Astrocyte (in vitro differentiated cells and primary cell): ENCODE measurements at regions not wholly inside any gene's neighbourhood (a gene's known extent, or its start where the extent isn't known, plus 50 kb on each side); places are given as distances from the start of the nearest gene placed in this dataset.
A peak's percentile ranks its signal among the peaks of the same experiment; 100 is the strongest.

Experiments used
- DNase-seq: peaks from one replicate; pipeline ENCODE4 v3.0.0-alpha.2; 2010; ENCODE audit warnings: low read depth
- FAIRE-seq: peaks from 2 replicates; lab custom pipeline; 2011; peaks lifted over from hg19 to GRCh38; lab: Jason Lieb, UNC
- H2AFZ ChIP-seq: 2 replicates; pipeline ENCODE4 v1.6.0; 2012; ENCODE audit warnings: low read depth, low read length, inconsistent platforms
- H3K27ac ChIP-seq: 2 replicates; pipeline ENCODE4 v1.5.1; 2011; ENCODE audit warnings: low read depth, low read length, inconsistent platforms
- H3K27me3 ChIP-seq: 2 replicates; pipeline ENCODE4 v1.6.0; 2011; ENCODE audit warnings: low read length, inconsistent platforms; ENCODE audit not compliant: insufficient read depth
- H3K36me3 ChIP-seq: 2 replicates; pipeline ENCODE4 v1.5.1; 2011; ENCODE audit warnings: low read length, inconsistent platforms; ENCODE audit not compliant: insufficient read depth
- H3K4me1 ChIP-seq: 2 replicates; pipeline ENCODE4 v1.5.1; 2011; ENCODE audit warnings: low read length, inconsistent platforms; ENCODE audit not compliant: insufficient read depth
- H3K4me2 ChIP-seq: 2 replicates; pipeline ENCODE4 v1.6.0; 2012; ENCODE audit warnings: low read length, inconsistent platforms
- H3K4me3 ChIP-seq: 2 replicates; pipeline ENCODE4 v1.5.1; 2011; ENCODE audit warnings: low read depth, mild to moderate bottlenecking, low read length, inconsistent platforms; ENCODE audit not compliant: insufficient read depth
- H3K79me2 ChIP-seq: 2 replicates; pipeline ENCODE4 v1.6.0; 2012; ENCODE audit warnings: mild to moderate bottlenecking, low read length, inconsistent platforms; ENCODE audit not compliant: insufficient read depth
- H3K9ac ChIP-seq: 2 replicates; pipeline ENCODE4 v1.6.0; 2012; ENCODE audit warnings: mild to moderate bottlenecking, low read length, inconsistent platforms
- H3K9me3 ChIP-seq: 2 replicates; pipeline ENCODE4 v1.5.1; 2012; ENCODE audit warnings: low read depth, mild to moderate bottlenecking, low read length, inconsistent platforms; ENCODE audit not compliant: insufficient read depth
- H4K20me1 ChIP-seq: 2 replicates; pipeline ENCODE4 v1.6.0; 2012; ENCODE audit warnings: low read length, inconsistent platforms; ENCODE audit not compliant: insufficient read depth
- H3K27ac Mint-ChIP-seq: one replicate; pipeline ENCODE4 v1.8.0; 2021; ENCODE audit warnings: mild to moderate bottlenecking, mixed read lengths; ENCODE audit not compliant: unreplicated experiment
- H3K27me3 Mint-ChIP-seq: one replicate; pipeline ENCODE4 v1.8.0; 2021; ENCODE audit warnings: low read depth, mixed read lengths; ENCODE audit not compliant: unreplicated experiment
- H3K36me3 Mint-ChIP-seq: one replicate; pipeline ENCODE4 v1.8.0; 2021; ENCODE audit warnings: low read depth, mixed read lengths; ENCODE audit not compliant: unreplicated experiment
- H3K4me1 Mint-ChIP-seq: one replicate; pipeline ENCODE4 v1.8.0; 2021; ENCODE audit warnings: low read depth, mixed read lengths; ENCODE audit not compliant: unreplicated experiment
- H3K4me3 Mint-ChIP-seq: one replicate; pipeline ENCODE4 v1.8.0; 2021; ENCODE audit warnings: mild to moderate bottlenecking, moderate library complexity, mixed read lengths; ENCODE audit not compliant: unreplicated experiment
- H3K9me3 Mint-ChIP-seq: one replicate; pipeline ENCODE4 v1.8.0; 2021; ENCODE audit warnings: mild to moderate bottlenecking, mixed read lengths; ENCODE audit not compliant: unreplicated experiment
- EZH2 ChIP-seq: IDR thresholded peaks from 2 replicates; pipeline ENCODE4 v1.6.1; 2012; ENCODE audit warnings: mild to moderate bottlenecking, low read length, inconsistent platforms; ENCODE audit not compliant: insufficient read depth
- TF ChIP-seq, protein P1 (sequence below): IDR thresholded peaks from 2 replicates; pipeline ENCODE4 v1.5.1; 2011; ENCODE audit warnings: low read depth, mild to moderate bottlenecking, inconsistent platforms, low read length, moderate library complexity; ENCODE audit not compliant: insufficient read depth

DNA sequence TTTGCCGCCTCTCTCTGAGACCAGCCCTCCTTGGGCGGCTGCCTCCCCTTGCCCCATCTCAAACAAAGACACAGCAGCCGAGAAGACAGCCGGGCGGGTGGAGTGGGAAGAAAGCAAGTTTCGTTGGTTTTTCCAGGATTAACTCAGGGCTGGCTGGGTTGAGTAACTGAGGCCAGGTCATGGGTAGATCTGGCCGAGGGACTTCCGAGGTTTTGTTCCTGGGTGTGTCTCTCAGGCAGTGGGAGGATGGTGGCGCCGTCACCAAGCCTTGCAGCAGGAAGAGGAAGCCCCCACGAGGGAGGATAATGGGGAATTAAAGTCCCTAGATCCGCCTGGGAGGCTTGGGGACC lies 167.2 kb downstream of the TTLL2 start:
- no peak for TF ChIP-seq EZH2
- TF ChIP-seq, protein P1, sequence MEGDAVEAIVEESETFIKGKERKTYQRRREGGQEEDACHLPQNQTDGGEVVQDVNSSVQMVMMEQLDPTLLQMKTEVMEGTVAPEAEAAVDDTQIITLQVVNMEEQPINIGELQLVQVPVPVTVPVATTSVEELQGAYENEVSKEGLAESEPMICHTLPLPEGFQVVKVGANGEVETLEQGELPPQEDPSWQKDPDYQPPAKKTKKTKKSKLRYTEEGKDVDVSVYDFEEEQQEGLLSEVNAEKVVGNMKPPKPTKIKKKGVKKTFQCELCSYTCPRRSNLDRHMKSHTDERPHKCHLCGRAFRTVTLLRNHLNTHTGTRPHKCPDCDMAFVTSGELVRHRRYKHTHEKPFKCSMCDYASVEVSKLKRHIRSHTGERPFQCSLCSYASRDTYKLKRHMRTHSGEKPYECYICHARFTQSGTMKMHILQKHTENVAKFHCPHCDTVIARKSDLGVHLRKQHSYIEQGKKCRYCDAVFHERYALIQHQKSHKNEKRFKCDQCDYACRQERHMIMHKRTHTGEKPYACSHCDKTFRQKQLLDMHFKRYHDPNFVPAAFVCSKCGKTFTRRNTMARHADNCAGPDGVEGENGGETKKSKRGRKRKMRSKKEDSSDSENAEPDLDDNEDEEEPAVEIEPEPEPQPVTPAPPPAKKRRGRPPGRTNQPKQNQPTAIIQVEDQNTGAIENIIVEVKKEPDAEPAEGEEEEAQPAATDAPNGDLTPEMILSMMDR: no peak
- H3K79me2 ChIP-seq: no peaks in the 10 kb centered on the region
- Mint-ChIP-seq H3K27me3 (peaks cover 56% of the 10 kb centered on the region), H3K27ac (peak overlapping the region; percentile 44), H3K4me1 (peaks cover 8% of the 10 kb centered on the region), H3K9me3 (peaks cover 4% of the 10 kb centered on the region), H3K4me3 (no peak overlapping the region), H3K36me3 (no peaks in the 10 kb centered on the region)
- H3K36me3 ChIP-seq: no peaks in the 10 kb centered on the region
- no peak overlapping the region for H3K4me3 ChIP-seq
- no peak overlapping the region for H3K4me2 ChIP-seq
- DNase-seq: no peak
- H2AFZ ChIP-seq: no peak overlapping the region
- no peak overlapping the region for H3K9ac ChIP-seq
- no peaks in the 10 kb centered on the region for H3K4me1 ChIP-seq
- H3K9me3 ChIP-seq: no peaks in the 10 kb centered on the region
- FAIRE-seq: no peak
- no peaks in the 10 kb centered on the region for H4K20me1 ChIP-seq
- no peak overlapping the region for H3K27ac ChIP-seq
- no peaks in the 10 kb centered on the region for H3K27me3 ChIP-seq

DNA sequence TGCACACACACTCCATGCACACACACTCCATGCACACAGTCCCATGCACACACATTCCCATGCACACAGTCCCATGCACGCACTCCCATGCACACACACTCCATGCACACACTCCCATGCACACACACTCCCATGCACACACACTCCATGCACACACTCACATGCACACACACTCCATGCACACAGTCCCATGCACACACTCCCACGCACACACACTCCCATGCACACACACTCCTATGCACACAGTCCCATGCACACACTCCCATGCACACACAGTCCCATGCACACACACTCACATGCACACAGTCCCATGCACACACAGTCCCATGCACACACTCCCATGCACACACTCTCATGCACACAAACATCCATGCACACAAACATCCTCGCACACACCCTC lies 168.4 kb downstream of the TTLL2 start:
- Histone ChIP-seq H3K4me2 (no peak overlapping the region), H3K27ac (no peak overlapping the region), H3K4me1 (no peaks in the 10 kb centered on the region), H3K36me3 (no peaks in the 10 kb centered on the region), H3K27me3 (no peaks in the 10 kb centered on the region), H3K9ac (no peak overlapping the region), H3K9me3 (no peaks in the 10 kb centered on the region), H2AFZ (no peak overlapping the region), H4K20me1 (no peaks in the 10 kb centered on the region), H3K79me2 (no peaks in the 10 kb centered on the region), H3K4me3 (no peak overlapping the region)
- Mint-ChIP-seq H3K36me3 (no peaks in the 10 kb centered on the region), H3K4me1 (peaks cover 4% of the 10 kb centered on the region), H3K4me3 (no peak overlapping the region), H3K9me3 (peaks cover 6% of the 10 kb centered on the region), H3K27ac (no peak overlapping the region), H3K27me3 (peaks cover 51% of the 10 kb centered on the region)
- TF ChIP-seq, protein P1: no peak
- no peak for TF ChIP-seq EZH2
- FAIRE-seq (no peak), DNase-seq (no peak)

DNA sequence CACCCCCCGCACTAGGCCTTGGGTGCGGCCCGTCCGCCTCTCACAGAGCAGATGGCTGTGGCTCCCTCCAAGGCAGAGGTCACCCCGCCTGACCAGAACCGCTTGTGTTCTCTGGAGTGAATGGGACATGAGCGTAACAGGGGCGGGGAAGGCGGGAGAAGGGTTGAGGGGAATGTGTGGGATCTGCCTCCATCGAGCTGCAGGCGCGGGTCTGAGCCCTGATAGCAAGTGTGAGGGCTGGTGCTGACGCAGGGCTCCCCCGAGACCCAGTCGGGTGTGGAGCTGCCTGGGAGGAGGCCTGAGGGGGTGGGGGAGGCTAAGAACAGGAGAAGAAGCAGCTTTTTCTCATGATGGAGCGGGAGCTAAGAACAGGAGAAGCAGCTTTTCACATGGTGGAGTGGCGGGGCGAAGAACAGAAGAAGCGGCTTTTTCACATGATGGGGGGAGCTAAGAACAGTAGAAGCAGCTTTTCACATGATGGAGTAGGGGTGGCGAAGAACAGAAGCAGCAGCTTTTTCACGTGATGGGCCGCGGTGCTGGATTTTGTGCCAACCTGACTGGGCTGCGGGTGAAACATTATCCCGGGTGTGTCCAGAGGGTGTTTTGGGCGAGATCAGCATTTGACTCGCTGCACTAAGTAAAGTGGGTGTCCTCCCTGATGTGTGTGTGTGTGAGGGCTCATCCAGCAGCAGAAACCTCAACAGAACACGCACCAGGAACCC lies 169.3 kb downstream of the TTLL2 start:
- no peaks in the 10 kb centered on the region for H3K36me3 Mint-ChIP-seq
- no peak for FAIRE-seq
- no peak overlapping the region for H3K4me3 ChIP-seq
- no peaks in the 10 kb centered on the region for H3K9me3 ChIP-seq
- H3K27me3 ChIP-seq: no peaks in the 10 kb centered on the region
- H3K27me3 Mint-ChIP-seq: peaks cover 49% of the 10 kb centered on the region
- H3K4me2 ChIP-seq: no peak overlapping the region
- H2AFZ ChIP-seq: no peak overlapping the region
- H3K9ac ChIP-seq: no peak overlapping the region
- H3K27ac Mint-ChIP-seq: no peak overlapping the region
- no peak for DNase-seq
- no peaks in the 10 kb centered on the region for H3K36me3 ChIP-seq
- H3K4me1 Mint-ChIP-seq: peaks cover 4% of the 10 kb centered on the region
- peaks cover 3% of the 10 kb centered on the region for H3K9me3 Mint-ChIP-seq
- TF ChIP-seq EZH2: no peak
- TF ChIP-seq, protein P1: no peak
- no peak overlapping the region for H3K27ac ChIP-seq
- H3K4me1 ChIP-seq: no peaks in the 10 kb centered on the region
- H3K79me2 ChIP-seq: no peaks in the 10 kb centered on the region
- H4K20me1 ChIP-seq: no peaks in the 10 kb centered on the region
- H3K4me3 Mint-ChIP-seq: no peak overlapping the region
